Bronchial epithelial cell (primary cell): ENCODE measurements at regions not wholly inside any gene's neighbourhood (a gene's known extent, or its start where the extent isn't known, plus 50 kb on each side); places are given as distances from the start of the nearest gene placed in this dataset.

ENCODE experiments used
- DNase-seq: peaks from one replicate; pipeline ENCODE4 v3.0.0-alpha.2; 2010; ENCODE audit warnings: low read depth
- FAIRE-seq: peaks from 2 replicates; lab custom pipeline; 2011; peaks lifted over from hg19 to GRCh38; lab: Jason Lieb, UNC
- H3K27me3 ChIP-seq: 2 replicates; pipeline ENCODE4 v1.5.1; 2011; ENCODE audit warnings: low read length; ENCODE audit not compliant: control insufficient read depth, insufficient read depth
- H3K36me3 ChIP-seq: 2 replicates; pipeline ENCODE4 v1.5.1; 2011; ENCODE audit warnings: low read length; ENCODE audit not compliant: control insufficient read depth, insufficient read depth
- H3K4me3 ChIP-seq: 2 replicates; pipeline ENCODE4 v1.5.1; 2011; ENCODE audit warnings: mild to moderate bottlenecking, low read depth, low read length, control low read depth
- CTCF ChIP-seq: IDR thresholded peaks from 2 replicates; pipeline ENCODE4 v1.5.1; 2011; ENCODE audit warnings: mild to moderate bottlenecking, moderate library complexity, low read length, control low read depth, inconsistent platforms; ENCODE audit not compliant: insufficient read depth, severe bottlenecking

- TF ChIP-seq CTCF, result no peak
- DNase-seq (no peak), FAIRE-seq (no peak)
- no peaks in the 10 kb centered on the region for H3K36me3 ChIP-seq
- no peak overlapping the region for H3K4me3 ChIP-seq
- no peaks in the 10 kb centered on the region for H3K27me3 ChIP-seq
Observed at GRCh38 chr13:99867535-99868257, 103.9 kb downstream of the ZIC5 start.

- FAIRE-seq (no peak), DNase-seq (no peak)
- no peak for TF ChIP-seq CTCF
- Histone ChIP-seq H3K36me3 (no peaks in the 10 kb centered on the region), H3K4me3 (no peak overlapping the region), H3K27me3 (no peaks in the 10 kb centered on the region)
Observed at GRCh38 chr13:99866781-99867180, 104.8 kb downstream of the ZIC5 start.

- H3K4me3 ChIP-seq, result no peak overlapping the region
Observed at GRCh38 chr13:99865420-99865930, 106.1 kb downstream of the ZIC5 start.

GRCh38 chr13:99864627-99864990 is 107.0 kb downstream of the ZIC5 start:
- Histone ChIP-seq H3K27me3 (no peaks in the 10 kb centered on the region), H3K36me3 (no peaks in the 10 kb centered on the region), H3K4me3 (no peak overlapping the region)
- no peak for TF ChIP-seq CTCF
- DNase-seq (no peak), FAIRE-seq (no peak)

More at GRCh38 chr13:99865420-99865930, 106.1 kb downstream of the ZIC5 start:
- no peaks in the 10 kb centered on the region for H3K36me3 ChIP-seq
- no peak for DNase-seq
- TF ChIP-seq CTCF, result no peak
- no peak for FAIRE-seq
- no peaks in the 10 kb centered on the region for H3K27me3 ChIP-seq

- FAIRE-seq (no peak), DNase-seq (no peak)
- no peak for TF ChIP-seq CTCF
- Histone ChIP-seq H3K4me3 (no peak overlapping the region), H3K27me3 (no peaks in the 10 kb centered on the region), H3K36me3 (no peaks in the 10 kb centered on the region)
Observed at GRCh38 chr13:99863789-99864626, 107.6 kb downstream of the ZIC5 start.
